Kidney (tissue), 13 donors: ENCODE measurements at regions not wholly inside any gene's neighbourhood (a gene's known extent, or its start where the extent isn't known, plus 50 kb on each side); places are given as distances from the start of the nearest gene placed in this dataset.
A peak's percentile ranks its signal among the peaks of the same experiment; 100 is the strongest.

Experiments
- DNase-seq, 5 donors: peaks; one replicate each; pipeline ENCODE4 v3.0.0-alpha.2; 2013 to 2020
- FAIRE-seq: peaks from 2 replicates; lab custom pipeline; 2012; peaks lifted over from hg19 to GRCh38; lab: Jason Lieb, UNC
- H3K27ac ChIP-seq, 2 donors: one replicate each; pipeline ENCODE4 v1.7.0; 2013; ENCODE audit warnings: low read depth in 2 of 2, low read length in 2 of 2, inconsistent platforms in 1 of 2
- H3K27me3 ChIP-seq: one replicate; pipeline ENCODE4 v1.7.1; 2013; ENCODE audit warnings: low read length, inconsistent platforms; ENCODE audit not compliant: control insufficient read depth, insufficient read depth
- H3K36me3 ChIP-seq, 3 donors: one replicate each; pipeline versions ENCODE4 v1.7.0 to v1.7.1; 2013; ENCODE audit warnings: low read length in 3 of 3, control low read depth in 1 of 3, inconsistent platforms in 1 of 3; ENCODE audit not compliant: insufficient read depth in 3 of 3, control insufficient read depth in 2 of 3
- H3K4me1 ChIP-seq, 3 donors: one replicate each; pipeline versions ENCODE4 v1.7.0 to v1.7.1; 2013; ENCODE audit warnings: low read length in 3 of 3, inconsistent platforms in 1 of 3, low read depth in 1 of 3; ENCODE audit not compliant: control insufficient read depth in 2 of 3, insufficient read depth in 2 of 3
- H3K4me3 ChIP-seq, 3 donors: one replicate each; pipeline versions ENCODE4 v1.7.0 to v1.8.1; 2013; ENCODE audit warnings: low read length in 3 of 3, control low read depth in 1 of 3, inconsistent platforms in 1 of 3
- H3K9ac ChIP-seq, 3 donors: one replicate each; pipeline versions ENCODE4 v1.7.0 to v1.7.1; 2013; ENCODE audit warnings: low read length in 3 of 3, control low read depth in 1 of 3, inconsistent platforms in 1 of 3
- H3K9me3 ChIP-seq, 3 donors: one replicate each; pipeline versions ENCODE4 v1.7.0 to v1.7.1; 2013; ENCODE audit warnings: low read length in 3 of 3, control low read depth in 1 of 3, inconsistent platforms in 1 of 3; ENCODE audit not compliant: control insufficient read depth in 2 of 3, insufficient read depth in 1 of 3
- intact Hi-C: fragments of 100-400 bp; cut with DNase I; formaldehyde crosslinking; loops from one replicate; pipeline ENCODE4 v1.11.1; 2022
- TF ChIP-seq, protein P1 (sequence below): IDR thresholded peaks from 3 replicates; pipeline ENCODE4 v1.5.1; 2012; ENCODE audit warnings: mild to moderate bottlenecking, moderate library complexity, borderline replicate concordance; ENCODE audit not compliant: insufficient read depth; ENCODE audit errors: extremely low read depth
- donor health status: control.
- donor health status: control.
- donor health status: control.
- donor health status: control.
- donor health status: control.
- donor health status: DM: yes; HTN: yes; CAD: no.
- donor health status: Normal renal cell carcinoma (clear cell type).

DNA sequence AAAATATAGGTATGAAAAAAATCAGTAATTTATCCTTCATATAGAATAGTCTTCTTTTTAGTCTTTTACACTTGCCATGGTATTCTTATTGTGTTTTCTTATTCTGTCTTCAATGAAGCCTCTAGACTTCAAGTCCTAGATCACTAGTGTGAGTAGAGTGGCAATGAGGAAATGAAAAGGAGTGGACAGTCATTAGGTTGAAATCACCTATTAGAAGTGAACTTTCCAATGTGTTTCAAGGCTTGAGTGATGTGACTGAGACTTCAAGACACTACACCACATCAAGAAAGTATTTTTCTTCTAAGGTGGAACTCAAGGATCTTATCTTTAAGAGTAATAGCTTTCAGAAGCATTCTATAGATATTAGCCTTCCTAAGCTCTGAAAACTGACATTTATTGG lies 357.8 kb upstream of the MBL2 start:
- Histone ChIP-seq H3K9ac (no peak overlapping the region), H3K4me3 (no peak overlapping the region), H3K4me1 (no peaks in the 10 kb centered on the region), H3K36me3 (no peaks in the 10 kb centered on the region), H3K27me3 (no peaks in the 10 kb centered on the region), H3K27ac (no peak overlapping the region), H3K9me3 (no peaks in the 10 kb centered on the region)
- intact Hi-C loops, result no loop called here
- TF ChIP-seq, protein P1, sequence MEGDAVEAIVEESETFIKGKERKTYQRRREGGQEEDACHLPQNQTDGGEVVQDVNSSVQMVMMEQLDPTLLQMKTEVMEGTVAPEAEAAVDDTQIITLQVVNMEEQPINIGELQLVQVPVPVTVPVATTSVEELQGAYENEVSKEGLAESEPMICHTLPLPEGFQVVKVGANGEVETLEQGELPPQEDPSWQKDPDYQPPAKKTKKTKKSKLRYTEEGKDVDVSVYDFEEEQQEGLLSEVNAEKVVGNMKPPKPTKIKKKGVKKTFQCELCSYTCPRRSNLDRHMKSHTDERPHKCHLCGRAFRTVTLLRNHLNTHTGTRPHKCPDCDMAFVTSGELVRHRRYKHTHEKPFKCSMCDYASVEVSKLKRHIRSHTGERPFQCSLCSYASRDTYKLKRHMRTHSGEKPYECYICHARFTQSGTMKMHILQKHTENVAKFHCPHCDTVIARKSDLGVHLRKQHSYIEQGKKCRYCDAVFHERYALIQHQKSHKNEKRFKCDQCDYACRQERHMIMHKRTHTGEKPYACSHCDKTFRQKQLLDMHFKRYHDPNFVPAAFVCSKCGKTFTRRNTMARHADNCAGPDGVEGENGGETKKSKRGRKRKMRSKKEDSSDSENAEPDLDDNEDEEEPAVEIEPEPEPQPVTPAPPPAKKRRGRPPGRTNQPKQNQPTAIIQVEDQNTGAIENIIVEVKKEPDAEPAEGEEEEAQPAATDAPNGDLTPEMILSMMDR, result no peak
- DNase-seq, result no peak
- FAIRE-seq, result no peak

DNA sequence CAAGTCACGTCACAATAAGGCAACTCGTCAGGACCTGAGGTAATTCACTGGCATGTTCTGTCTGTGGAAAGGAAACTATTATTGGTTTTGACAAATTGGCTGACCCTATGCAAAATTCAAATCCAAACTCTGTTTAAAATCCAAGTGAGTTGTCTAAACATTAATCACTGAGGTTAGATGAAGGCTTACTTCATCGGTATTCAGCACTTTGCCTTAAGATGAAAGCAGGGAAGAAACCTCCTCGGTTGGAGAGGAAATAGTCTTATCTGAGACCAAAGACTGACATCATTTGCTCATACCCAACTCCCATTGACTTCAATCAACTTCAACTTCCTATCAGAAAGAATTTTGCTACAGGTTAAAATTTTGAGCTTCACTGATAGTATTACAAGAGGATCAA lies 355.1 kb upstream of the MBL2 start:
- Histone ChIP-seq H3K9ac (no peak overlapping the region), H3K4me1 (no peaks in the 10 kb centered on the region), H3K27me3 (no peaks in the 10 kb centered on the region), H3K9me3 (no peaks in the 10 kb centered on the region), H3K36me3 (no peaks in the 10 kb centered on the region), H3K27ac (no peak overlapping the region), H3K4me3 (peak overlapping the region in 1 of 3 donors; percentile 30)
- intact Hi-C loops, result no loop called here
- TF ChIP-seq, protein P1, result no peak
- FAIRE-seq (no peak), DNase-seq (no peak)

DNA sequence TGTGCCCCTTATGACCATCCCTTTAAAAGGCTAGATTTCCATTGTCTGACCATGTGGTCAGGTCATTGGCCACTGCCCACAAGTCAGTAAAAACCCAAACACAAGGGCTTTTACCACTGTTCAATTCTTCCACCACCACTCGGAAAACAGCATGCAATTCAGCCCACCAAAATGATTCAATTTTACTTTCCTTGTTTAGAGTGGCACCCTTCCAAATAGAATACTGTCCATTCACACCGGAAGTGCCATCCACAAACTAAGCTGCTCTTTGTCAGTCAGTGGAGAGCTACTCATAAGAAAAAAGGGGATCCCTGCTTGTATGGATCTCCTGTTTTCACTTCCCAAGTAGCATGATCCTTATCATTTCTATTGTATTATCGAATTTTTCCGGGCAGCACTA lies 350.7 kb upstream of the MBL2 start:
- Histone ChIP-seq H3K9me3 (no peaks in the 10 kb centered on the region), H3K36me3 (no peaks in the 10 kb centered on the region), H3K4me1 (no peaks in the 10 kb centered on the region), H3K27me3 (no peaks in the 10 kb centered on the region), H3K27ac (no peak overlapping the region), H3K9ac (no peak overlapping the region), H3K4me3 (no peak overlapping the region)
- TF ChIP-seq, protein P1, result no peak
- intact Hi-C loops, result no loop called here
- FAIRE-seq (no peak), DNase-seq (no peak)

DNA sequence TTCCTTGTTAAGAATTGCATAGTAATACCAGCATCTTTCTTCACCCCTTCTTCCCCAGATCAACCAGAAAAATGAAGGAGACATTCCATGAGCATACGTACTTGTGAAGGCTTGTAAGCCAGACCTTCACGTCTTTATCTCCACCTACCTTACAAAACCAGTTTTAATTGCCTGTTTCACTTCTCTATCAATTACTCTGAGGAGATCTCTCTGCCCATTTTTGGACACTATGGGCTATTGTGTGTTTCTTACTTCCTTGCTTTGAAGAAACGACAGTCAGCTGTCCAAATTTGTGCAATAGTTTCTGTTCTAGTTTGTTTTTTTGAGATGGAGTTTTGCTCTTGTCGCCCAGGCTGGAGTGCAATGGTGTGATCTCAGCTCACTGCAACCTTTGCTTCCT lies 349.7 kb upstream of the MBL2 start:
- no peaks in the 10 kb centered on the region for H3K27me3 ChIP-seq
- H3K4me3 ChIP-seq, result no peak overlapping the region
- no peaks in the 10 kb centered on the region for H3K36me3 ChIP-seq
- no peaks in the 10 kb centered on the region for H3K9me3 ChIP-seq
- no peak overlapping the region for H3K9ac ChIP-seq
- H3K27ac ChIP-seq, result no peak overlapping the region
- TF ChIP-seq, protein P1, result no peak
- FAIRE-seq (no peak), DNase-seq (no peak)
- intact Hi-C loops, result no loop called here
- H3K4me1 ChIP-seq, result no peaks in the 10 kb centered on the region
